K562 (cell line): ENCODE measurements at regions not wholly inside any gene's neighbourhood (a gene's known extent, or its start where the extent isn't known, plus 50 kb on each side); places are given as distances from the start of the nearest gene placed in this dataset.

Experiments
- ATAC-seq: fragments of 200-7000 bp; cut with Tn5 transposase; 3 replicates; pipeline ENCODE4 v1.9.1; 2020; ENCODE audit warnings: moderate library complexity
- BruUV-seq: library from RNA; stranded (reverse); fragments of 400-500 nt; replicated peaks from 2 replicates; lab custom pipeline; 2021; lab: Mats Ljungman, UMichigan
- CTCF ChIA-PET: fragments of 300-600 bp; formaldehyde crosslinking; extraction: SDS; loops from one replicate; lab custom pipeline; 2021; ENCODE audit warnings: low intra/inter-chr PET ratio; lab: Yijun Ruan, JAX
- POLR2A ChIA-PET: fragments of 300-600, 350-650 bp; sonication (Branson Sonifier 250); formaldehyde crosslinking; extraction: SDS; loops from one replicate; lab custom pipeline; 2021; ENCODE audit warnings: antibody characterized with exemption, inconsistent platforms; lab: Yijun Ruan, JAX
- DNase-seq, 4 experiments: peaks; one replicate each; pipeline versions ENCODE4 v3.0.0 to v3.0.0-alpha.2; 2011 to 2018; ENCODE audit warnings: low spot score in 3 of 4, mixed read lengths in 3 of 4; ENCODE audit errors: extremely low read depth in 1 of 4
- FAIRE-seq: peaks from 2 replicates; lab custom pipeline; 2011; peaks lifted over from hg19 to GRCh38; lab: Jason Lieb, UNC
- H2AFZ ChIP-seq: 2 replicates; pipeline ENCODE4 v1.6.0; 2011; ENCODE audit warnings: low read depth, low read length, control low read depth, inconsistent platforms
- H3K27ac ChIP-seq: fragments of 200-600 bp; 3 replicates; pipeline ENCODE4 v1.8.0; 2011; ENCODE audit warnings: low read depth, mild to moderate bottlenecking, control low read depth, inconsistent platforms, low read length, moderate library complexity, mixed read lengths; ENCODE audit errors: extremely low read depth
- H3K27me3 ChIP-seq, 2 experiments: fragments of 300-600 bp in 1 of 2; 2 replicates in 1 of 2; 3 replicates in 1 of 2; pipeline versions ENCODE4 v1.6.0 to v1.8.0; 2011; ENCODE audit warnings: inconsistent platforms in 2 of 2, low read length in 2 of 2, mild to moderate bottlenecking in 1 of 2, mixed read lengths in 1 of 2, moderate library complexity in 1 of 2; ENCODE audit not compliant: control insufficient read depth in 2 of 2, insufficient read depth in 2 of 2
- H3K36me3 ChIP-seq: fragments of 300-600 bp; 3 replicates; pipeline ENCODE4 v1.8.0; 2011; ENCODE audit warnings: mild to moderate bottlenecking, low read length, inconsistent platforms; ENCODE audit not compliant: control insufficient read depth, insufficient read depth
- H3K4me1 ChIP-seq, 2 experiments: fragments of 200-600 bp in 1 of 2; replicated peaks in 1 of 2; 2 replicates in 1 of 2; 3 replicates in 1 of 2; pipeline versions ENCODE4 v1.5.1 to v1.8.0; 2011; ENCODE audit warnings: inconsistent platforms in 2 of 2, low read length in 2 of 2, mild to moderate bottlenecking in 1 of 2, mixed read lengths in 1 of 2, moderate library complexity in 1 of 2; ENCODE audit not compliant: control insufficient read depth in 2 of 2, insufficient read depth in 2 of 2
- H3K4me2 ChIP-seq: 2 replicates; pipeline ENCODE4 v1.6.1; 2011; ENCODE audit warnings: low read length, control low read depth, inconsistent platforms, mixed read lengths; ENCODE audit not compliant: insufficient read depth
- H3K4me3 ChIP-seq: fragments of 200-600 bp; sonication (generic), shearing (Covaris generic); 2 replicates; pipeline ENCODE4 v1.5.1; 2016; ENCODE audit warnings: control low read depth, inconsistent platforms
- H3K79me2 ChIP-seq: fragments of 200-600 bp; 3 replicates; pipeline ENCODE4 v1.8.0; 2011; ENCODE audit warnings: low read length, inconsistent platforms; ENCODE audit not compliant: control insufficient read depth, insufficient read depth
- H3K9ac ChIP-seq, 2 experiments: 2 replicates each; pipeline versions ENCODE4 v1.6.0 to v1.6.1; 2011; ENCODE audit warnings: low read depth in 2 of 2, low read length in 2 of 2, control low read depth in 1 of 2, inconsistent platforms in 1 of 2, mild to moderate bottlenecking in 1 of 2, mixed read lengths in 1 of 2; ENCODE audit not compliant: insufficient read depth in 1 of 2
- H3K9me1 ChIP-seq: one replicate; pipeline ENCODE4 v1.6.0; 2011; ENCODE audit warnings: inconsistent platforms, mild to moderate bottlenecking, low read length, moderate library complexity; ENCODE audit not compliant: control insufficient read depth, insufficient read depth
- H3K9me3 ChIP-seq: replicated peaks from 2 replicates; pipeline ENCODE4 v1.5.1; 2011; ENCODE audit warnings: low read depth, low read length, inconsistent platforms; ENCODE audit not compliant: control insufficient read depth, insufficient read depth
- H4K20me1 ChIP-seq: replicated peaks from 2 replicates; pipeline ENCODE4 v1.6.1; 2011; ENCODE audit warnings: low read length, inconsistent platforms, mixed read lengths; ENCODE audit not compliant: control insufficient read depth, insufficient read depth
- FOXJ3 ChIP-seq: sonication (generic); formaldehyde crosslinking; IDR thresholded peaks from 2 replicates; pipeline ENCODE4 v1.4.0; 2020; ENCODE audit warnings: mild to moderate bottlenecking, missing genetic modification reagents
- HDGF ChIP-seq: fragments of 450-650 bp; IDR thresholded peaks from 2 replicates; pipeline ENCODE4 v1.6.1; 2016
- HLTF ChIP-seq: fragments of 450-650 bp; IDR thresholded peaks from 2 replicates; pipeline ENCODE4 v1.6.1; 2016
- HNRNPH1 ChIP-seq: fragments of 200-400 bp; formaldehyde crosslinking; optimal IDR thresholded peaks from 2 replicates; pipeline ENCODE3; 2017; ENCODE audit warnings: low read depth, mild to moderate bottlenecking, low read length, moderate library complexity
- KHSRP ChIP-seq: fragments of 450-650 bp; IDR thresholded peaks from 2 replicates; pipeline ENCODE4 v1.6.1; 2017
- POLR2A ChIP-seq: fragments of 450-650 bp; conservative IDR thresholded peaks from 2 replicates; pipeline ENCODE4 v1.6.1; 2016
- RBM34 ChIP-seq: fragments of 200-400 bp; formaldehyde crosslinking; IDR thresholded peaks from 2 replicates; pipeline ENCODE4 v1.6.1; 2018; ENCODE audit warnings: low read length, borderline replicate concordance; ENCODE audit not compliant: insufficient read depth
- SMC3 ChIP-seq: conservative IDR thresholded peaks from 2 replicates; pipeline ENCODE4 v1.6.1; 2011; ENCODE audit warnings: low read depth, low read length, improper control_type of control experiment; ENCODE audit not compliant: insufficient read depth
- ZBTB11 ChIP-seq, 3 experiments: fragments of 200-800 bp in 1 of 3; fragments of 250-450 bp in 1 of 3; fragments of 450-650 bp in 1 of 3; sonication (Bioruptor Pico) in 1 of 3; sonication (Bioruptor generic) in 1 of 3; formaldehyde crosslinking in 1 of 3; IDR thresholded peaks; 2 replicates each; pipeline versions ENCODE4 v1.6.1 to v1.8.0; 2016 to 2022; ENCODE audit warnings: mild to moderate bottlenecking in 2 of 3, missing genetic modification characterization in 2 of 3, missing compliant biosample characterization in 1 of 3, moderate library complexity in 1 of 3
- ZBTB26 ChIP-seq: fragments of 450-650 bp; formaldehyde crosslinking; IDR thresholded peaks from 2 replicates; pipeline ENCODE4 v1.4.0; 2022; ENCODE audit warnings: missing genetic modification characterization
- ZNF175 ChIP-seq: fragments of 200-800 bp; sonication (Bioruptor generic); IDR thresholded peaks from 2 replicates; pipeline ENCODE4 v1.6.1; 2016; ENCODE audit warnings: low read depth, mild to moderate bottlenecking, missing genetic modification characterization, missing compliant biosample characterization
- ZNF239 ChIP-seq: fragments of 250-450 bp; sonication (Bioruptor Pico); IDR thresholded peaks from 2 replicates; pipeline ENCODE4 v1.4.0; 2020; ENCODE audit warnings: mild to moderate bottlenecking
- ZNF584 ChIP-seq: fragments of 200-800 bp; sonication (Bioruptor generic); IDR thresholded peaks from 2 replicates; pipeline ENCODE4 v1.6.1; 2016; ENCODE audit warnings: low read depth, mild to moderate bottlenecking, missing genetic modification characterization, missing compliant biosample characterization
- WGBS: fragments of 100-300 bp; shearing (Covaris generic); methylation state at CpG from one replicate; pipeline ENCODE4 v1.1.6; 2016; ENCODE audit warnings: low coverage, mixed read lengths; ENCODE audit not compliant: insufficient coverage; ENCODE audit errors: missing lambda C conversion rate; 5-methylcytosine and 5-hydroxymethylcytosine counted together
- in situ Hi-C: fragments of 300-500 bp; cut with MboI; formaldehyde crosslinking; loops from 4 replicates; pipeline ENCODE4 v1.15.0; 2018; ENCODE audit warnings: inconsistent platforms, mixed read lengths
- intact Hi-C: fragments of 100-400 bp; cut with micrococcal nuclease; formaldehyde crosslinking; loops from 2 replicates; pipeline ENCODE4 v1.14.2; 2022

GRCh38 chr6:48213076-48213788 lies 102.2 kb upstream of the PTCHD4 start (continued):
- TF ChIP-seq ZBTB11 (CRISPR knock-in tag; IDR thresholded peaks at IDR 0.05) = no peak
- TF ChIP-seq ZNF239 = no peak
- no peak for TF ChIP-seq SMC3
- TF ChIP-seq HNRNPH1 = no peak
- no peak for TF ChIP-seq RBM34
- no peak for TF ChIP-seq HDGF

- no peak for DNase-seq
- FAIRE-seq = no peak
- intact Hi-C loops = no loop called here
- Histone ChIP-seq H3K9me1 (no peaks in the 10 kb centered on the region), H3K79me2 (no peaks in the 10 kb centered on the region), H3K4me1 (no peaks in the 10 kb centered on the region), H3K4me2 (no peak overlapping the region), H3K36me3 (no peaks in the 10 kb centered on the region), H3K27ac (no peak overlapping the region), H3K4me3 (no peak overlapping the region), H3K9ac (no peak overlapping the region), H2AFZ (no peak overlapping the region), H4K20me1 (no peaks in the 10 kb centered on the region), H3K9me3 (no peaks in the 10 kb centered on the region), H3K27me3 (no peaks in the 10 kb centered on the region)
- no TSS peak for BruUV-seq
- 0% methylated on average over 3 of the region's 3 CpGs for WGBS
- ChIA-PET CTCF (no interaction called here), POLR2A (no interaction called here)
- ATAC-seq = no peak
- TF ChIP-seq FOXJ3 (CRISPR knock-in tag) = no peak
- TF ChIP-seq POLR2A = no peak
- TF ChIP-seq ZBTB26 (CRISPR knock-in tag) = no peak
- TF ChIP-seq ZNF175 (CRISPR knock-in tag) = no peak
- no peak for TF ChIP-seq KHSRP
- no peak for TF ChIP-seq HLTF
- TF ChIP-seq ZNF584 (CRISPR knock-in tag) = no peak
- in situ Hi-C loops = no loop called here
Observed at GRCh38 chr6:48212501-48212900, 101.5 kb upstream of the PTCHD4 start.
